BJ (cell line): ENCODE measurements at regions not wholly inside any gene's neighbourhood (a gene's known extent, or its start where the extent isn't known, plus 50 kb on each side); places are given as distances from the start of the nearest gene placed in this dataset.

ENCODE experiments used
- CTCF ChIA-PET: fragments of 350-600 bp; formaldehyde crosslinking; extraction: SDS; loops from one replicate; lab custom pipeline; 2021; ENCODE audit warnings: antibody characterized with exemption, inconsistent platforms; lab: Yijun Ruan, JAX
- POLR2A ChIA-PET: fragments of 300-600 bp; sonication (Branson Sonifier 250); formaldehyde crosslinking; extraction: SDS; loops from one replicate; lab custom pipeline; 2021; ENCODE audit warnings: antibody characterized with exemption; lab: Charles Lee
- DNase-seq: peaks from one replicate; pipeline ENCODE4 v3.0.0-alpha.2; 2011; ENCODE audit warnings: low read depth
- H3K27me3 ChIP-seq: 2 replicates; pipeline ENCODE4 v1.6.0; 2011; ENCODE audit warnings: low read length; ENCODE audit not compliant: control insufficient read depth, insufficient read depth
- H3K36me3 ChIP-seq: 2 replicates; pipeline ENCODE4 v1.5.1; 2011; ENCODE audit warnings: low read length; ENCODE audit not compliant: control insufficient read depth, insufficient read depth
- H3K4me3 ChIP-seq: 2 replicates; pipeline ENCODE4 v1.5.1; 2011; ENCODE audit warnings: low read depth, mild to moderate bottlenecking, control low read depth, low read length
- TF ChIP-seq, protein P1 (sequence below): IDR thresholded peaks from 2 replicates; pipeline ENCODE4 v1.5.1; 2011; ENCODE audit warnings: low read depth, mild to moderate bottlenecking, control low read depth, inconsistent platforms, low read length, moderate library complexity; ENCODE audit not compliant: insufficient read depth

GRCh38 chr10:132994811-132995210 is 52.4 kb upstream of the CFAP46 start:
- ChIA-PET POLR2A (no interaction called here), CTCF (interaction anchor here (0.7 to 1.0 kb wide), 2 partner anchors 11 to 32 kb away, joined by 3 read pairs; no protein-coding TSS in a partner anchor)
- DNase-seq: no peak
- Histone ChIP-seq H3K36me3 (no peaks in the 10 kb centered on the region), H3K4me3 (no peak overlapping the region), H3K27me3 (no peaks in the 10 kb centered on the region)
- TF ChIP-seq, protein P1, sequence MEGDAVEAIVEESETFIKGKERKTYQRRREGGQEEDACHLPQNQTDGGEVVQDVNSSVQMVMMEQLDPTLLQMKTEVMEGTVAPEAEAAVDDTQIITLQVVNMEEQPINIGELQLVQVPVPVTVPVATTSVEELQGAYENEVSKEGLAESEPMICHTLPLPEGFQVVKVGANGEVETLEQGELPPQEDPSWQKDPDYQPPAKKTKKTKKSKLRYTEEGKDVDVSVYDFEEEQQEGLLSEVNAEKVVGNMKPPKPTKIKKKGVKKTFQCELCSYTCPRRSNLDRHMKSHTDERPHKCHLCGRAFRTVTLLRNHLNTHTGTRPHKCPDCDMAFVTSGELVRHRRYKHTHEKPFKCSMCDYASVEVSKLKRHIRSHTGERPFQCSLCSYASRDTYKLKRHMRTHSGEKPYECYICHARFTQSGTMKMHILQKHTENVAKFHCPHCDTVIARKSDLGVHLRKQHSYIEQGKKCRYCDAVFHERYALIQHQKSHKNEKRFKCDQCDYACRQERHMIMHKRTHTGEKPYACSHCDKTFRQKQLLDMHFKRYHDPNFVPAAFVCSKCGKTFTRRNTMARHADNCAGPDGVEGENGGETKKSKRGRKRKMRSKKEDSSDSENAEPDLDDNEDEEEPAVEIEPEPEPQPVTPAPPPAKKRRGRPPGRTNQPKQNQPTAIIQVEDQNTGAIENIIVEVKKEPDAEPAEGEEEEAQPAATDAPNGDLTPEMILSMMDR: no peak

DNA sequence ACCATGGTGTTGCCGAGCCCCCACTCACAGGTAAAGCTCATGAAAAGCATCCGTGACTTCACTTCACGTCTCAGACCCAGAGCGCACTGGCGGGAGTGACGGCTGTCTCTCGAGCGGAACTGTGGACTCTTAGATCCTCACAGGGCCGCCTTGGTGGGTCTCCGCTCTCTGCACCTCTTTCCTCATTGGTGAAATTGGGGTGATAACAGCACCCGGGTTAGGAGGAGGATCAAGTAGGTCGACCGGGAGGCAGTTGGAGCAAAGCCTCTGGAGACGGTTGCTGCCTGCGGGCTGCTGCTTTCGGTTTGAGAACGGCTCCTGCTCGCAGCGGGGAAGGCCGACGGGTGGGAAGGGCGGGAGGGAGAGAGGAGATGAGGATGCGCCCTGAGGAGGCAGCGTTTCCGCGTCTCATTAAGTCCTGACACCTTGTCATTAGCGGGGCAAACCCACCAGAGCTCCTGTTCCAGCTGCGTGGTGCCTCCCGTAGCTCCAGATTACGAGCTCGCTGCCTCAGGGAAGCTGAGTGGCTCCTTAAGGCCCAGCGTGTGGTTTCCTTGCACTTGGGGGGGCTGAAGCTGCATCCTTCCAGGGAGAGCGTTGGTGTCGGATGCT is 51.9 kb upstream of the CFAP46 start:
- TF ChIP-seq, protein P1: no peak
- no peaks in the 10 kb centered on the region for H3K27me3 ChIP-seq
- ChIA-PET CTCF (interaction anchor here (0.7 kb wide), 1 partner anchor 32 kb away, joined by 3 read pairs; no protein-coding TSS in a partner anchor), POLR2A (no interaction called here)
- no peak for DNase-seq
- no peaks in the 10 kb centered on the region for H3K36me3 ChIP-seq
- peak overlapping the region; percentile 9 for H3K4me3 ChIP-seq

GRCh38 chr10:132993271-132994184 is 51.2 kb upstream of the CFAP46 start:
- CTCF ChIA-PET: no interaction called here
- H3K27me3 ChIP-seq: no peaks in the 10 kb centered on the region
- no peak overlapping the region for H3K4me3 ChIP-seq
- DNase-seq: no peak
- POLR2A ChIA-PET: no interaction called here
- H3K36me3 ChIP-seq: no peaks in the 10 kb centered on the region
- TF ChIP-seq, protein P1: no peak

DNA sequence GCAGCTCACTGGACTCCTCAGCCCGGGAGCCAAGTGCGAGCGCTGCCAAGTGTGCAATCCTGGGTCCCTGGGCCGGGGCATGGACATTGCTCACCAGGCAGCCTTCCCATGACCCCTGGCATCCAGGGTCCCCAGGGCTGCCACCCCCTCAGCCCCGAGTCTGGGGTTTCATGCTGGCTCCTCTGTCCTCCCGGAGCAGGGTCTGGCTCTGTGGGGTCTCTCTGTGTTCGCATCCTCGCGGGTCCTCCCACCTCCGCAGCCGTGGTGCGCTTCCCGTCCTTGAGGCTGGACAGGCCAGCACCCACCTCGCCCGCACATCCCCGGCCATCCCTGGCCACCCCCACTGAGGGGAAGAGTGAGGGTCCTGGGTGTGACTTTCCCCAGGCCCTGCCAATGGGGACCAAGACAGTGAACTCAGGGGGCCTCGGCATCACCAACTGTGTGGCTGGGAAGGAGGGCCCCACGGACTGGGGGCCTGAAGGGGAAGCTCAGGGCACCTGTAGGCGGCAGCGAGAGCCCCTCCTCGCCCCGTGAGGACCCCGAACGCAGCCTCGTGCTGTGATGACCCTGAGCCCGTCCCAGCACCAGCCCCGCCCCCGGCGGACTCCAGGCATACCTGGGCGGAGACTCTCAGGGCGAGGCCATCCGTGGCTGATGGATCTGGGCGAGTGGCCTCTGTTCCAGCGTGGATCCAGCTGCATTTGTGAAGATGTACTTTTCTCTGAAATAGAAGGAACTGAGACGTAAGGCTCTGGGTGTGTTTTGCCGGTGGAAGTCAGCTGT is 50.3 kb upstream of the CFAP46 start:
- ChIA-PET POLR2A (no interaction called here), CTCF (no interaction called here)
- TF ChIP-seq, protein P1: no peak
- Histone ChIP-seq H3K36me3 (no peaks in the 10 kb centered on the region), H3K27me3 (no peaks in the 10 kb centered on the region), H3K4me3 (no peak overlapping the region)
- no peak for DNase-seq
